HG03457 (cell line): ENCODE measurements at regions not wholly inside any gene's neighbourhood (a gene's known extent, or its start where the extent isn't known, plus 50 kb on each side); places are given as distances from the start of the nearest gene placed in this dataset.

Experiments used
- ATAC-seq: cut with Tn5 transposase; IDR thresholded peaks from one replicate; pipeline ENCODE4 v1.9.1; 2021; ENCODE audit warnings: moderate number of reproducible peaks; ENCODE audit not compliant: unreplicated experiment

- ATAC-seq, result no peak
Observed at GRCh38 chr15:47513471-47513870, 203.8 kb upstream of the SEMA6D start.

GRCh38 chr15:47514200-47514652 is 203.1 kb upstream of the SEMA6D start:
- ATAC-seq, result no peak

GRCh38 chr15:47516558-47516957 is 200.7 kb upstream of the SEMA6D start:
- no peak for ATAC-seq

- no peak for ATAC-seq
Observed at GRCh38 chr15:47516972-47517371, 200.3 kb upstream of the SEMA6D start.

- no peak for ATAC-seq
Observed at GRCh38 chr15:47517737-47518136, 199.6 kb upstream of the SEMA6D start.

- ATAC-seq, result no peak
Observed at GRCh38 chr15:47523681-47524475, 193.4 kb upstream of the SEMA6D start.

GRCh38 chr15:47529241-47529640 is 188.1 kb upstream of the SEMA6D start:
- ATAC-seq, result no peak

- no peak for ATAC-seq
Observed at GRCh38 chr15:47534673-47535072, 182.6 kb upstream of the SEMA6D start.

GRCh38 chr15:47541562-47541961 is 175.7 kb upstream of the SEMA6D start:
- ATAC-seq, result no peak

GRCh38 chr15:47542312-47542989 is 174.9 kb upstream of the SEMA6D start:
- no peak for ATAC-seq

GRCh38 chr15:47548231-47548630 is 169.1 kb upstream of the SEMA6D start:
- no peak for ATAC-seq

- ATAC-seq, result no peak
Observed at GRCh38 chr15:47548986-47549385, 168.3 kb upstream of the SEMA6D start.

GRCh38 chr15:47551079-47551478 is 166.2 kb upstream of the SEMA6D start:
- ATAC-seq, result no peak

- no peak for ATAC-seq
Observed at GRCh38 chr15:47551546-47551945, 165.8 kb upstream of the SEMA6D start.

- no peak for ATAC-seq
Observed at GRCh38 chr15:47552978-47553608, 164.2 kb upstream of the SEMA6D start.

GRCh38 chr15:47553947-47554346 is 163.4 kb upstream of the SEMA6D start:
- ATAC-seq, result no peak

GRCh38 chr15:47561102-47561501 is 156.2 kb upstream of the SEMA6D start:
- ATAC-seq, result no peak

- ATAC-seq, result no peak
Observed at GRCh38 chr15:47565949-47566348, 151.4 kb upstream of the SEMA6D start.

- no peak for ATAC-seq
Observed at GRCh38 chr15:47566610-47567009, 150.7 kb upstream of the SEMA6D start.

GRCh38 chr15:47568030-47568429 is 149.3 kb upstream of the SEMA6D start:
- ATAC-seq, result no peak

- ATAC-seq, result no peak
Observed at GRCh38 chr15:47570044-47570443, 147.3 kb upstream of the SEMA6D start.

- ATAC-seq, result no peak
Observed at GRCh38 chr15:47570451-47570850, 146.9 kb upstream of the SEMA6D start.
